GM12878 (cell line): ENCODE measurements at regions not wholly inside any gene's neighbourhood (a gene's known extent, or its start where the extent isn't known, plus 50 kb on each side); places are given as distances from the start of the nearest gene placed in this dataset.

Source experiments
- POLR2A ChIP-seq: IDR thresholded peaks from 2 replicates; pipeline ENCODE4 v1.6.1; 2011; ENCODE audit warnings: low read depth, mild to moderate bottlenecking, low read length
- SP1 ChIP-seq: IDR thresholded peaks from one replicate; pipeline ENCODE4 v1.6.1; 2011; ENCODE audit warnings: low read depth, low read length

DNA sequence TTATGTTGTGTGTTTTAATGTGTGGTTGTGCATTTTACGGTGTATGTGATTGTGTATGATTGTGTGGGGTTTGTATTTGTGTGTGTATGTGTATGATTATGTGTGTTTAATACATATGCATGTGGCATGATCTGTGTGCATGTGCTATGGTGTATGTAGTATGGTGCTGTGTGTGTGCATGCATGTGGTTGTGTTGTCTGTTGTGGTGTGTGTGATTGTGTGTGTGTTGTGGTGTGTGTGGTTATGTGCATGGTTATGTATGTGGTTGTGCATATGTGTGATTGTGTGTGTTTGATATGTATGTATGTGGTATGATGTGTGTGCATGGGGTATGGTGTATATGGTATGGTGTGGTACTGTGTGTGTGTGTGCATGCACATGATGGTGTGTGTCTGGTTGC is 148.1 kb upstream of the AGAP1 start:
- TF ChIP-seq SP1 (no peak), POLR2A (no peak)
